A549 (cell line): ENCODE measurements at regions not wholly inside any gene's neighbourhood (a gene's known extent, or its start where the extent isn't known, plus 50 kb on each side); places are given as distances from the start of the nearest gene placed in this dataset.

Source experiments
- ATAC-seq, 2 experiments: fragments of 200-7000 bp in 1 of 2; fragments of >200 bp in 1 of 2; cut with Nextera tagmentation in 1 of 2; cut with Tn5 transposase in 1 of 2; 3 replicates each; pipeline versions ENCODE4 v1.8.0 to v1.9.1; 2018 to 2020; ENCODE audit warnings: mild to moderate bottlenecking in 1 of 2, moderate library complexity in 1 of 2
- CTCF ChIA-PET: fragments of 300-600 bp; sonication (Branson Sonifier 250); formaldehyde crosslinking; extraction: SDS; loops from one replicate; lab custom pipeline; 2021; ENCODE audit warnings: antibody characterized with exemption, inconsistent platforms; lab: Yijun Ruan, JAX
- POLR2A ChIA-PET: fragments of 350-600 bp; formaldehyde crosslinking; extraction: SDS; loops from one replicate; lab custom pipeline; 2021; ENCODE audit warnings: antibody characterized with exemption, inconsistent platforms; lab: Yijun Ruan, JAX
- DNase-seq, 2 experiments: peaks; one replicate each; pipeline versions ENCODE4 v3.0.0 to v3.0.0-alpha.2; 2011 to 2016; ENCODE audit warnings: low read depth in 1 of 2, low spot score in 1 of 2
- FAIRE-seq: peaks from 2 replicates; lab custom pipeline; 2011; peaks lifted over from hg19 to GRCh38; lab: Jason Lieb, UNC
- H3K27ac ChIP-seq, 2 experiments: fragments of >200 bp; sonication (Bioruptor Twin); formaldehyde crosslinking; 3 replicates each; pipeline ENCODE4 v1.5.1; 2016 to 2017
- H3K4me1 ChIP-seq: fragments of >200 bp; sonication (Bioruptor Twin); formaldehyde crosslinking; 3 replicates; pipeline ENCODE4 v1.6.1; 2016
- H3K4me2 ChIP-seq: fragments of >200 bp; sonication (Bioruptor Twin); formaldehyde crosslinking; 3 replicates; pipeline ENCODE4 v1.6.1; 2016
- H3K4me3 ChIP-seq: fragments of >200 bp; sonication (Bioruptor Twin); formaldehyde crosslinking; 3 replicates; pipeline ENCODE4 v1.5.1; 2016
- H3K9me3 ChIP-seq: fragments of >200 bp; sonication (Bioruptor Twin); formaldehyde crosslinking; 3 replicates; pipeline ENCODE4 v1.6.1; 2016
- CEBPB ChIP-seq, 2 experiments: fragments of >200 bp in 1 of 2; sonication (Bioruptor Twin) in 1 of 2; formaldehyde crosslinking in 1 of 2; IDR thresholded peaks; 2 replicates each; pipeline ENCODE4 v1.6.1; 2012 to 2016
- CHD4 ChIP-seq: fragments of 200-600 bp; sonication (generic); IDR thresholded peaks from 2 replicates; pipeline ENCODE4 v1.6.1; 2016; ENCODE audit warnings: antibody characterized with exemption, mild to moderate bottlenecking, borderline replicate concordance
- EHMT2 ChIP-seq: fragments of 200-600 bp; sonication (generic); IDR thresholded peaks from 2 replicates; pipeline ENCODE4 v1.6.1; 2016; ENCODE audit warnings: antibody characterized with exemption, low read depth, mild to moderate bottlenecking, moderate library complexity
- ESRRA ChIP-seq: fragments of 150-350 bp; IDR thresholded peaks from 2 replicates; pipeline ENCODE4 v1.6.1; 2014; ENCODE audit warnings: mild to moderate bottlenecking, low read length, borderline replicate concordance
- FOSB ChIP-seq: fragments of 250-450 bp; sonication (Bioruptor Pico); IDR thresholded peaks from 2 replicates; pipeline ENCODE4 v1.5.0; 2020; ENCODE audit warnings: mild to moderate bottlenecking, moderate library complexity
- FOSL2 ChIP-seq, 2 experiments: fragments of 450-650 bp in 1 of 2; fragments of >200 bp in 1 of 2; sonication (Bioruptor Twin) in 1 of 2; formaldehyde crosslinking; IDR thresholded peaks; 2 replicates each; pipeline versions ENCODE4 v1.5.0 to v1.6.1; 2016 to 2020; ENCODE audit warnings: mild to moderate bottlenecking in 1 of 2, moderate library complexity in 1 of 2
- GATA3 ChIP-seq: IDR thresholded peaks from 2 replicates; pipeline ENCODE4 v1.6.1; 2012; ENCODE audit warnings: borderline replicate concordance
- HDAC2 ChIP-seq: fragments of 200-600 bp; sonication (generic); IDR thresholded peaks from 2 replicates; pipeline ENCODE4 v1.6.1; 2016
- HOXA7 ChIP-seq: fragments of 250-450 bp; sonication (Bioruptor Pico); IDR thresholded peaks from 2 replicates; pipeline ENCODE4 v1.5.0; 2020; ENCODE audit warnings: mild to moderate bottlenecking, moderate library complexity
- JUN ChIP-seq, 2 experiments: fragments of >200 bp; sonication (Bioruptor Twin); formaldehyde crosslinking; IDR thresholded peaks; 2 replicates in 1 of 2; 3 replicates in 1 of 2; pipeline ENCODE4 v1.6.1; 2016 to 2017
- JUNB ChIP-seq: fragments of >200 bp; sonication (Bioruptor Twin); formaldehyde crosslinking; IDR thresholded peaks from 2 replicates; pipeline ENCODE4 v1.6.1; 2016
- KDM5A ChIP-seq: fragments of 200-600 bp; sonication (generic); IDR thresholded peaks from 2 replicates; pipeline ENCODE4 v1.6.1; 2016; ENCODE audit warnings: antibody characterized with exemption, mild to moderate bottlenecking
- MAFK ChIP-seq: fragments of 450-650 bp; IDR thresholded peaks from 2 replicates; pipeline ENCODE4 v1.6.1; 2014; ENCODE audit not compliant: partially characterized antibody
- MYC ChIP-seq: IDR thresholded peaks from 2 replicates; pipeline ENCODE4 v1.6.1; 2012; ENCODE audit warnings: mild to moderate bottlenecking, inconsistent platforms, low read length, improper control_type of control experiment, borderline replicate concordance
- POLR2A ChIP-seq: IDR thresholded peaks from 2 replicates; pipeline ENCODE4 v1.6.1; 2012; ENCODE audit warnings: mild to moderate bottlenecking, low read length
- POLR2AphosphoS2 ChIP-seq: conservative IDR thresholded peaks from 2 replicates; pipeline ENCODE4 v1.6.1; 2012; ENCODE audit warnings: low read length, improper control_type of control experiment, inconsistent platforms
- RAD21 ChIP-seq, 2 experiments: fragments of >200 bp in 1 of 2; sonication (Bioruptor Twin) in 1 of 2; formaldehyde crosslinking in 1 of 2; IDR thresholded peaks in 1 of 2; conservative IDR thresholded peaks in 1 of 2; 2 replicates in 1 of 2; 3 replicates in 1 of 2; pipeline ENCODE4 v1.6.1; 2012 to 2018; ENCODE audit warnings: inconsistent platforms in 1 of 2
- RARB ChIP-seq: fragments of 250-450 bp; sonication (Bioruptor Pico); IDR thresholded peaks from 2 replicates; pipeline ENCODE4 v1.8.0; 2021; ENCODE audit warnings: mild to moderate bottlenecking, moderate library complexity
- RFX5 ChIP-seq: fragments of 450-650 bp; IDR thresholded peaks from 2 replicates; pipeline ENCODE4 v1.7.1; 2014; ENCODE audit warnings: antibody characterized with exemption, mild to moderate bottlenecking, moderate library complexity
- TP53 ChIP-seq: fragments of 250-450 bp; sonication (Bioruptor Pico); IDR thresholded peaks from 2 replicates; pipeline ENCODE4 v1.5.0; 2021; ENCODE audit warnings: mild to moderate bottlenecking, moderate library complexity
- ZFP36 ChIP-seq: fragments of 450-650 bp; IDR thresholded peaks from 2 replicates; pipeline ENCODE4 v1.6.1; 2014; ENCODE audit warnings: borderline replicate concordance; ENCODE audit not compliant: partially characterized antibody
- ZNF302 ChIP-seq: fragments of 250-450 bp; sonication (Bioruptor Pico); IDR thresholded peaks from 2 replicates; pipeline ENCODE4 v1.9.0; 2021; ENCODE audit warnings: inconsistent platforms, mild to moderate bottlenecking, moderate library complexity
- WGBS: methylation state at CpG from one replicate; pipeline ENCODE4 v1.1.6; 2017; ENCODE audit errors: missing lambda C conversion rate; 5-methylcytosine and 5-hydroxymethylcytosine counted together
- TF ChIP-seq, protein P1 (sequence below): fragments of >200 bp; sonication (Bioruptor Twin); formaldehyde crosslinking; IDR thresholded peaks from 2 replicates; pipeline ENCODE4 v1.6.1; 2016
- TF ChIP-seq, protein P2 (sequence below): fragments of 150-350 bp; IDR thresholded peaks from 2 replicates; pipeline ENCODE4 v1.6.1; 2014; ENCODE audit warnings: low read depth, mild to moderate bottlenecking, low read length
- TF ChIP-seq, protein P3 (sequence below): IDR thresholded peaks from 2 replicates; pipeline ENCODE4 v1.6.1; 2012; ENCODE audit warnings: low read depth, borderline replicate concordance
- TF ChIP-seq, protein P4 (sequence below): fragments of 450-650 bp; IDR thresholded peaks from 2 replicates; pipeline ENCODE4 v1.6.1; 2014; ENCODE audit warnings: antibody characterized with exemption
- TF ChIP-seq, protein P5 (sequence below): fragments of 250-450 bp; sonication (Bioruptor Pico); IDR thresholded peaks from 2 replicates; pipeline ENCODE4 v1.5.0; 2021; ENCODE audit warnings: mild to moderate bottlenecking, moderate library complexity, borderline replicate concordance

DNA sequence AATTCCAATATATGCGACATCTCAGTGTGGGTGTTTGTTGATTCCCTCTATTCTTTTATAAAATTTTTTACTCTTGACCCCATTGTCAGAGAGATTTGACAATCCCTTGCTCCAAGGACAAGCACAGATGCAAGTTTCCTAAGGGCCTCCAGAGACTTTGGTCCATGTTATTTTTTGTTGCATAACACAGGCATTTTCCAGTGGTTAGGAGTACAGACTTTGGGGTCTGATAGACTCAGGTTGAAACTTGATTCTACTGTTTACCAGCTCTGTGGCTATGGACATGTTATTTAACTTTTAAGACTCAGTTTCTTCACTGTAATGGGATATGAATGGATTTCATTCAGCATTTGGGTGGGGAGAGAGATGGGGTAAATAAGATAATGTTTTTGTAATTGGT, 361.3 kb downstream of the ENC1 start (continued):
- no peak for TF ChIP-seq JUN (IDR thresholded peaks at IDR 0.05)

DNA sequence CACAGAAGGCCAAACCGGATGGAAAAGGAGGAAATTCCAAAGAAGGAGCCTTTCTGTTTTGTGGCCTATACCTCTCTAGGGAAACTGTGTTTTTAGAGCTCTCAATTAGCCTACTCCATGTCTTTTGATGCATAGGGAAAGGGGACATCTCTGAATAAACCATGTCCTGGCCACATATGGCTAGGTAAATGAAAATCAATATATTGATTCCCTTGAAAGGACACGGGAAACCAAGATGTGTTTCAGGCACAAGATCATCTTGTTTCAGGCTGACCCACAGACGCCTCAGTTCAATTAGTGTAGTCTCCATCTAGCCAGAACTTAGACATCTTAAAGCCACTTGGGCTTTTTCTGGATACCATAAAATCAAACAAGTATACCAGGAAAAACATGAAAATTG, 363.1 kb downstream of the ENC1 start:
- Histone ChIP-seq H3K27ac (no peak overlapping the region), H3K4me1 (peaks cover under 1% of the 10 kb centered on the region; the same call in 1 of the 3 replicates), H3K4me2 (no peak overlapping the region), H3K4me3 (no peak overlapping the region), H3K9me3 (no peaks in the 10 kb centered on the region)
- ChIA-PET CTCF (interaction anchor here (1.8 kb wide), 1 partner anchor 10 kb away, joined by 7 read pairs; no protein-coding TSS in a partner anchor), POLR2A (no interaction called here)
- ATAC-seq (no peak), FAIRE-seq (no peak), DNase-seq (no peak)
- TF ChIP-seq, protein P1, sequence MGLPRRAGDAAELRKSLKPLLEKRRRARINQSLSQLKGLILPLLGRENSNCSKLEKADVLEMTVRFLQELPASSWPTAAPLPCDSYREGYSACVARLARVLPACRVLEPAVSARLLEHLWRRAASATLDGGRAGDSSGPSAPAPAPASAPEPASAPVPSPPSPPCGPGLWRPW = no peak
- TF ChIP-seq FOSB (CRISPR knock-in tag) (no peak), CEBPB (IDR thresholded peaks at IDR 0.05) (no peak), MYC (no peak), EHMT2 (no peak), HDAC2 (no peak), ESRRA (no peak)
- TF ChIP-seq, protein P2, sequence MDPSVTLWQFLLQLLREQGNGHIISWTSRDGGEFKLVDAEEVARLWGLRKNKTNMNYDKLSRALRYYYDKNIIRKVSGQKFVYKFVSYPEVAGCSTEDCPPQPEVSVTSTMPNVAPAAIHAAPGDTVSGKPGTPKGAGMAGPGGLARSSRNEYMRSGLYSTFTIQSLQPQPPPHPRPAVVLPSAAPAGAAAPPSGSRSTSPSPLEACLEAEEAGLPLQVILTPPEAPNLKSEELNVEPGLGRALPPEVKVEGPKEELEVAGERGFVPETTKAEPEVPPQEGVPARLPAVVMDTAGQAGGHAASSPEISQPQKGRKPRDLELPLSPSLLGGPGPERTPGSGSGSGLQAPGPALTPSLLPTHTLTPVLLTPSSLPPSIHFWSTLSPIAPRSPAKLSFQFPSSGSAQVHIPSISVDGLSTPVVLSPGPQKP = no peak
- 73% methylated on average over 3 of the region's 3 CpGs for WGBS

DNA sequence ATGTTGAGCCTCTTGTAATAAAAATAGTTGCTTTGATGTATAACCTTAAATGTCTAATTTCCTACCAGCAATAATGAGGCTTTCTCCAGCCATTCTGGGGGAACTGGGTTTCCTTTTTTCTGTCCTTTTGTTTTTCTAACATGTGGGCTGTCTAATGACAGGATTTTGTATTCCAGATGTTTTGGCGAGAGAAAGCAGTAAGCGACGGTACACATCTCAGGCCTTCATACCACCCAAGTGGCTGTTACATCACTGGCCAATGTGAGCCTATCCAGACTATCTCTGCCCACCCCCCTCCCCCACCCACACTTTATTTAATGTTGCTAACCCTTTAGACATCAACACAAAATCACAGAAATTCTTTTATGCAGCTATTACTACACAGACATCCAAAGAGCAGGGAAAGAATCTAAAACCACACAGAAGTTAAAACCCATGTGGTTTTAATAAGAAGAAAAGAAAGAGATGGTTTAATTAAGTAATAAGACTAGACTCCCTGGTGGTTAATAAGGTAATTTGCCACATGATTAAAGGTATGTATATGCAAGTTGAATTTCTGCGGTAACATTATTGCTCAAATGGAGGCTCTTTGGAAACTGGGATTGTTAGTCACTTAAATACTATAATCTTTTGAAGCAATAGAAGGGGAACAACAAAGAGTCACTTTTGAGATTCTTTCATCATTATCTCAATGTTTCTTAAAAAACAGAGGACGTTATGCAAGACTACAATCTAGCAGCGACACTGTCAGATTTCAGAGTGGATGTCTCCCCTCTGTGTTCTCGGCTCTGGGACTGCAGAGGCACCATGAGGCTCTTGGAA, 365.1 kb downstream of the ENC1 start:
- POLR2A ChIA-PET = no interaction called here
- peaks cover 8% of the 10 kb centered on the region; the same call in 2 of the 3 replicates for H3K4me1 ChIP-seq
- no peak overlapping the region for H3K4me3 ChIP-seq
- 82% methylated on average over 7 of the region's 7 CpGs for WGBS
- FAIRE-seq = no peak
- no peak overlapping the region for H3K27ac ChIP-seq
- TF ChIP-seq ZNF302 (CRISPR knock-in tag) = no peak
- TF ChIP-seq POLR2A = no peak
- TF ChIP-seq RARB (CRISPR knock-in tag) = no peak
- no peak for TF ChIP-seq ESRRA
- TF ChIP-seq GATA3 = no peak
- TF ChIP-seq HDAC2 = no peak
- TF ChIP-seq RAD21 (conservative IDR thresholded peaks at IDR 0.05 in 1 of 2, IDR thresholded peaks at IDR 0.05 in 1 of 2) = no peak
- no peak for TF ChIP-seq MAFK
- no peak for TF ChIP-seq JUNB
- TF ChIP-seq, protein P3, sequence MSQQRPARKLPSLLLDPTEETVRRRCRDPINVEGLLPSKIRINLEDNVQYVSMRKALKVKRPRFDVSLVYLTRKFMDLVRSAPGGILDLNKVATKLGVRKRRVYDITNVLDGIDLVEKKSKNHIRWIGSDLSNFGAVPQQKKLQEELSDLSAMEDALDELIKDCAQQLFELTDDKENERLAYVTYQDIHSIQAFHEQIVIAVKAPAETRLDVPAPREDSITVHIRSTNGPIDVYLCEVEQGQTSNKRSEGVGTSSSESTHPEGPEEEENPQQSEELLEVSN = no peak
- no peak for TF ChIP-seq RFX5
- TF ChIP-seq, all 56 proteins: peak for 0
- CTCF ChIA-PET = interaction anchor here (1.8 kb wide), 1 partner anchor 8 kb away, joined by 7 read pairs; no protein-coding TSS in a partner anchor
- Histone ChIP-seq H3K9me3 (no peaks in the 10 kb centered on the region), H3K4me2 (no peak overlapping the region)
- DNase-seq = no peak
- ATAC-seq = no peak

DNA sequence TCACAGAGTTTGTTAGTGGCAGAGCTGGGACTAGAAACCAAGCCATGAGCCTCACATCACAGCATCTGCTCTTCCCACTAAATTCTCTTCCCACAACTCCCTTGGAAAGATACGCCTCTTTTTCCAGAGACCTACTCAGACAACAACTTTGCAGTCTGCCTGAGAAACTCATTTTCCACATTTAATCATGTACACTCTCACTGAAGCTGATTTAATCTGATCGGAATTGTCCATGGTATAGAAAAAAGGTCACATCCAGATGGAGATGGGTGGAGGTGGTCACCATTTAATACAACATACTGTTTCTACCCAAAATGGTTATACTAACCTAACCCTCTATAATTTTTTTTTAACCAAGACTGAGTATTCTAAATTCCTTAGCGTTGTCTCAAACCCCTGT, 366.2 kb downstream of the ENC1 start:
- Histone ChIP-seq H3K4me3 (no peak overlapping the region), H3K9me3 (no peaks in the 10 kb centered on the region), H3K4me1 (peaks cover 8% of the 10 kb centered on the region; the same call in 2 of the 3 replicates)
- no peak for TF ChIP-seq TP53 (CRISPR knock-in tag)
- TF ChIP-seq EHMT2 = no peak
- no peak for TF ChIP-seq KDM5A
- no peak for TF ChIP-seq ZFP36
- TF ChIP-seq, protein P4, sequence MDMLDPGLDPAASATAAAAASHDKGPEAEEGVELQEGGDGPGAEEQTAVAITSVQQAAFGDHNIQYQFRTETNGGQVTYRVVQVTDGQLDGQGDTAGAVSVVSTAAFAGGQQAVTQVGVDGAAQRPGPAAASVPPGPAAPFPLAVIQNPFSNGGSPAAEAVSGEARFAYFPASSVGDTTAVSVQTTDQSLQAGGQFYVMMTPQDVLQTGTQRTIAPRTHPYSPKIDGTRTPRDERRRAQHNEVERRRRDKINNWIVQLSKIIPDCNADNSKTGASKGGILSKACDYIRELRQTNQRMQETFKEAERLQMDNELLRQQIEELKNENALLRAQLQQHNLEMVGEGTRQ = no peak
- TF ChIP-seq, protein P5, sequence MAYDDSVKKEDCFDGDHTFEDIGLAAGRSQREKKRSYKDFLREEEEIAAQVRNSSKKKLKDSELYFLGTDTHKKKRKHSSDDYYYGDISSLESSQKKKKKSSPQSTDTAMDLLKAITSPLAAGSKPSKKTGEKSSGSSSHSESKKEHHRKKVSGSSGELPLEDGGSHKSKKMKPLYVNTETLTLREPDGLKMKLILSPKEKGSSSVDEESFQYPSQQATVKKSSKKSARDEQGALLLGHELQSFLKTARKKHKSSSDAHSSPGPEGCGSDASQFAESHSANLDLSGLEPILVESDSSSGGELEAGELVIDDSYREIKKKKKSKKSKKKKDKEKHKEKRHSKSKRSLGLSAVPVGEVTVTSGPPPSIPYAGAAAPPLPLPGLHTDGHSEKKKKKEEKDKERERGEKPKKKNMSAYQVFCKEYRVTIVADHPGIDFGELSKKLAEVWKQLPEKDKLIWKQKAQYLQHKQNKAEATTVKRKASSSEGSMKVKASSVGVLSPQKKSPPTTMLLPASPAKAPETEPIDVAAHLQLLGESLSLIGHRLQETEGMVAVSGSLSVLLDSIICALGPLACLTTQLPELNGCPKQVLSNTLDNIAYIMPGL = no peak
- TF ChIP-seq HOXA7 (CRISPR knock-in tag) = no peak
- no peak for TF ChIP-seq POLR2AphosphoS2
- TF ChIP-seq CHD4 = no peak
- TF ChIP-seq FOSL2 (IDR thresholded peaks at IDR 0.05) = no peak
- TF ChIP-seq FOSL2 (CRISPR knock-in tag; IDR thresholded peaks at IDR 0.05) = no peak
- TF ChIP-seq, all 56 proteins: peak for 0
- CTCF ChIA-PET = no interaction called here
- ATAC-seq (no peak), FAIRE-seq (no peak), DNase-seq (no peak)
- POLR2A ChIA-PET = no interaction called here
- 85% methylated on average over 3 of the region's 3 CpGs for WGBS
- Histone ChIP-seq H3K4me2 (no peak overlapping the region), H3K27ac (no peak overlapping the region)
